GM19043 (cell line): ENCODE measurements at regions not wholly inside any gene's neighbourhood (a gene's known extent, or its start where the extent isn't known, plus 50 kb on each side); places are given as distances from the start of the nearest gene placed in this dataset.

Experiments used
- ATAC-seq: cut with Tn5 transposase; IDR thresholded peaks from one replicate; pipeline ENCODE4 v1.9.1; 2021; ENCODE audit warnings: low read depth; ENCODE audit not compliant: unreplicated experiment

DNA sequence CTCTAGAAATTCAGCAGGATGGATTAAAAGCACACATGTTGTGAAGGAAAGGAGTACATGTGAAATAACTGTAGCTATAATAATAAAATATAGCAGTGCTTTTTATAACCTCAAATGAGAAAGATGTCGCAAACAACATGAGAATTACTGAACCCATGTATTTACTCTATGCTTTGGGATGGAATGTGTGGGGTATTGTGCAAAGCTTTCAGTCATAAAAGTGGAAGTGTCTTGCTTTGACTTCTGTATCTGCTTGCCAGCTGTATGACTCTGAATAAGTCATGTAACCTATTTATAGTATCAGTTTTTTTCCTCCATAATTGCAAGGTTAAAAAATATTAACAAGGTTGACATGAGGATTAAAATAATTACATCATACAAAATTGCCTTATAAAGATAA is 519.3 kb upstream of the CADM2 start:
- no peak for ATAC-seq

DNA sequence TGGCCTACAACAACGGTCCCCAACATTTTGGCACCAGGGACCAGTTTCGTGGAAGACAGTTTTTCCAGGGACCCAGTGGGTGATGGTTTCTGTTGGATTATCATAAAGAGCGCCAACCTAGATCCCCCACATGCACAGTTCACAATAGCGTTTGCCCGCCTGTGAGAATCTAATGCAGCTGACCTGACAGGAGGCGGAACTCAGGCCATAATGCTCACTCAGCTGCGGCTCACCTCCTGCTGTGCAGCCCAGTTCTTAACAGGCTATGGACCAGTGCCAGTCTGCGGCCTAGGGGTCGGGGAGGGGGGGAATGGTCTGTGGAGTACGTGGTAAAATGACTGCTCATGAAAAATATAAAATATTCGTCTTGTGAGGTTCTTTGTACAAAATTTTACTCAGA is 518.5 kb upstream of the CADM2 start:
- no peak for ATAC-seq

DNA sequence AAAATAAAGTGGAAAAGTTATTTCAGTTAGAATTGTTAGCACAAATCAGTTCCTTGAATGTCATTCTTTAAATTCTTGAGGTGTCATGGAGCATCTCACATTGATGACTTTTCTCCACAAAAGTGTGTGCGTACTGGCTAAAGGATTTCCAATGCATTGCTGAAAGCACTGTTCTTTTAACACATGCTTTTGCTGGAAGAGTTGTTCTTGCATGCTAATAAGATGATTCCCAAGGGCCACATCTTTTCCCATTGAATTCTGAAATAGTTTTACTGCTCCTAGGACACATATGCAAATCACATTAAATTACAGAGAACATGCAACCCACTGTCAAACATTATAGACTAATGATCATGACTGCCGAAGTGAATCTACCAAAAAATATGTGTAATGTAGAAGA is 516.3 kb upstream of the CADM2 start:
- ATAC-seq, result no peak

DNA sequence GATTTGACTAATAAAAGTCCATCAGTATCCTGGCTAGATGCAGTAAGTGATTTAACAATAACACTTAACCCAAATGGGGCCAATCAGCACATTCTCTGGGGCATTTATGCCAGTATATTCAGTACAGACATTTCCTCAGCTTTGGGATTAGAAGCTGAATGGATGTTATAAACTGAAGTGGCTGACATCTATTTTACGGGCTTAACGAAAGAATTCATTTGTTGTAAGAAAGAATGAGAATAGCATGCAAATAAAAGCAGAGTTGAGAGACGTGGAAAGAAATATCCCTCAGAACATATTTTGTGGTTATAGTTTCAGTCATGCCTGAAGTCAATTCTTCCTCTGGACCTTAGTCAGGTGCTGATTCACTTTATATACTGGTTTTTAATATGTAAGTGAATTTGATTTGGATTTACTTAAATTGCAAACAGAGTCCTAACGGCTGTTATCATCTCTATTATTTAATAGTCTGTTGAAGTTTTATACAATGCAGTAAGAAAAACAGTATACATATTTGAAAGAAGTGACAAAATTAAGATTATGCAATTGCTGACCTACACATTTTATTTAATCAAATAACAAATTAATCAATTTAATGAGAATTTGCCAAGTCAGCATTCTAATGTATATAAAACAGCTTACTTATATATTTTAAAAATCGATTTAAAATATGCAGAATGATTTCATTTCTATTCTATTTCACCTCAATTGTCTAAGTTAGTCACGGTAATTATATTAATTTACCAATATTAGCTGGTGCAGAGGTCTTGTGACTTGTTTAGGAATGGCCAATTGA is 513.9 kb upstream of the CADM2 start:
- no peak for ATAC-seq

GRCh38 chr3:84487296-84487695 is 471.5 kb upstream of the CADM2 start:
- ATAC-seq, result no peak

- no peak for ATAC-seq
These were observed 454.0 kb upstream of the CADM2 start for GRCh38 chr3:84504761-84505160.

DNA sequence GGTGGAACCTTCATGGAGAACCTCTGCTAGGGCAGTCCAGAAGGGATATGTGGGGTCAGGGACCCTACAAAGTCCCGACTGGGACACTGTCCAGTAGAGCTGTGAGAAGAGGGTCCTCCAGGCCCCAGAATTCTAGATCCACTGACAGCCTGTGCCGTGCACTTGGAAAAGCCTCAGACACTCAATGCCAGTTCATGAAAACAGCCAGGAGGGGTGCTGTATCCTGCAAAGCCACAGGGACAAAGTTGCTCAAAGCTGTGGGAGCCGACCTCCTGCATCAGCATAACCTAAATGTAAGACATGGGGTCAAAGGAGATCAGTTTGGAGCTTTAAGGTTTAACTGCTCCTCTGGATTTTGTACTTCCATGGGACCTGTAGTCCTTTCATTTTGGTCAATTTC is 448.8 kb upstream of the CADM2 start:
- no peak for ATAC-seq

- ATAC-seq, result no peak
These were observed 435.9 kb upstream of the CADM2 start for GRCh38 chr3:84522893-84523292.

DNA sequence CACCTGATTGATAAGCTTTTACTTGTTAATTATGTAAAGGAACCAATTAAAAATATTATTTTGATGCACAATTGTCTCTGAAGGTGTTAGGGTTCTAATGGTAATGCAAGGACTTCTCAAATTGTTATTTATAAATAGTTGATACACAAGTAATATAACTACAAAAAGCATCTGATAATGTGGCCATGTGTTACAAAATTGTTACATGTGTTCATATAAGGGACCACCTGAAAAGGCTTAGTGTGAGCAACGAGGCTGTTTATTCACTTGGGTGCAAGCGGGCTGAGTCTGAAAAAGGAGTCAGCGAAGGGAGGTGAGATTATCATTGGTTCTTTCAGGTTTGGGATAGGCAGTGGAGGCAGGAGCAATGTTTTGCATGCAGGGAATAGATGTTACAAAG is 421.9 kb upstream of the CADM2 start:
- ATAC-seq, result no peak

DNA sequence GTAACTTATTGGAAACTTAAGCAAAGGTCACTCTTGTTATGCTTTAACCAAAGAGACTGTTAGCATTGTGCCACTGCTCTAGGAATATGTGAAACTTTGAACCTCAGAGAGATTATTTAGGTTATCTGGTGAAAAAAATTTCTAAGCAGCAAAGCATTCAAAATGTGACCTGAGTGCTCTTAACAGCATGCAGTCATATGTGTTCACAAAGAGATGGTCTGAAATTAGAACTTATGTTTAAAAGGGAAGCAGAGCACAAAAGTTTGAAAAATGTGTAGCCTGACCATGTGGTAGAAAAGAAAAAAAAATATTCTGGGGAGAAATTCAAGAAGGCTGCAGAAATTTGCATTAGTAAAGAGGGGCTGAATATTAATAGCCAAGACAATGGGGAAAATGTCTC is 420.2 kb upstream of the CADM2 start:
- ATAC-seq, result no peak

DNA sequence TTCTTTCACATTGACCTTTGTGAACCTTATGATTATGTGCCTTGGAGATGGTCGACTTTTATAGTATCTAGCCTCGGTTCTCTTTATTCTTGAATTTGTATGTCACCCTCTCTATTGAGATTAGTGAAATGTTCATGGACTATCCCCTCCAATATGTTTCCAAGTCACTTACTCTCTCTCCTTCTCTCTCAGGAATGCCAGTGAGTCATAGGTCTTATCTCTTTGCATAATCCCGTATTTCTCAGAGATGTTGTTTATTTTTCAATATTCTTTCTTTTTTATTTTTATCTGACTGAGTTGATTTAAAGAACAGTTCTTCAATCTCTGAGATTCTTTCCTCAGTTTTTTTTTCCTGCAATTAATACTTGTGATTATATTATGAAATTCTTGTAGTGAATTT is 411.6 kb upstream of the CADM2 start:
- ATAC-seq, result no peak

- peak; percentile 90 for ATAC-seq
These were observed 410.5 kb upstream of the CADM2 start for GRCh38 chr3:84547971-84548970.

GRCh38 chr3:84555629-84556028 is 403.2 kb upstream of the CADM2 start:
- ATAC-seq, result no peak

DNA sequence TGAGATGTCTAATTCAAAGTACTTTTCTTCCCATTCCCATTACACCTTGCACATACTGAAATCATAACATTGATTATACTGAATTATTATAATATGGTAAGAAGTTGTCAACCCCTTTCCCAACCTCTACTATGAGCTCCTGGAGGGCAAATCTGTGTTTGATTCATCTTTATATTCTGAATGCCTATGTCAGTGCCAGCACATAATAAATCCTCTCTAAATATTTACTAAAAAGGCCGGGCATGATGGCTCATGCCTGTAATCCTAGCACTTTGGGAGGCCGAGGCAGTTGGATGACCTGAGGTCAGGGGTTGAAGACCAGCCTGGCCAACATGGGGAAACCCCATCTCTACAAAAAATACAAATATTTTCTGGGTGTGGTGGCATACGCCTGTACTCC is 392.5 kb upstream of the CADM2 start:
- no peak for ATAC-seq

GRCh38 chr3:84567796-84568195 is 391.0 kb upstream of the CADM2 start:
- ATAC-seq, result no peak

DNA sequence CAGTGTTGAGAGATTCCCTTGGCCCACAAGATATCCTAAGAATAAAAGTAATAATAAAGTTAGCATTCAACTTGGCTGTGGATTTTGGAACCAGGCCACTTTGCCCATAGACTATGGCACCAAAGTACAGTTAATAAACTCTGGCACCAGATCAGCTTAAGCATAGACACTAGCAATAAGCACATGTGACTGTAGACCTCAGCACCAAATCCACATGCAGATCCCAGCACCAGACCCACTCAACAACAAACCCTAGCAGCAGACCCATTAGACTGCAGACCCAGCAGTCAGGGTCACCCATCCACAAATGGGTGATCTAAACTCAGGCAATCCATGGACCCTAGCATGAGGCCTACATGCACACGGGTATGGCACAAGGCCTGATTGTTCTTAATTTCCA is 384.8 kb upstream of the CADM2 start:
- ATAC-seq, result no peak

GRCh38 chr3:84586427-84586826 is 372.4 kb upstream of the CADM2 start:
- no peak for ATAC-seq

DNA sequence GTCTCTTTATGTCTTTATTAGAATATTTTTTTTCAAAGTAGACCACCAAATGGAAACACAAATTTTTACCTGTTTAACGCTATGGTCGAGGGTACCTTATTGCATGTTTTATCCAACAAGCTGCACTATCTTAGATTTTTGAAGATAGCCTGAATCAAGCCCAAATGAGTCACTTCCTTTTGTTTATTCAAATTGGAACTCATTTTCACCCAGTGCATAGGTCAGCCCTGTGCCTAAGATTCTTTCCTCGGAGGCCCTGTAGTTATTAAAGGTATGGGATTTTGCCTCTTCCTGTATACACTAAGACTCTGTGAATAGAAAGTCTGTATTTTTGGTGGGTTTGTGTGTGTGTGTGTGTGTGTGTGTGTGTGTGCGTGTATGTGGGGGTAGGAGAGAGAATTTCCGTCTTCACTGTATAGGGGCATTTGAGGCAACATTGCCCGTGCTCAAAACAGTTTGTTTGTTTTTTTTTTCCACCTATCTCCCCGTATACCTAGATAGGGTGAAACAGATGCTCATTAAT is 358.0 kb upstream of the CADM2 start:
- ATAC-seq, result no peak

GRCh38 chr3:84601303-84601702 is 357.5 kb upstream of the CADM2 start:
- no peak for ATAC-seq

DNA sequence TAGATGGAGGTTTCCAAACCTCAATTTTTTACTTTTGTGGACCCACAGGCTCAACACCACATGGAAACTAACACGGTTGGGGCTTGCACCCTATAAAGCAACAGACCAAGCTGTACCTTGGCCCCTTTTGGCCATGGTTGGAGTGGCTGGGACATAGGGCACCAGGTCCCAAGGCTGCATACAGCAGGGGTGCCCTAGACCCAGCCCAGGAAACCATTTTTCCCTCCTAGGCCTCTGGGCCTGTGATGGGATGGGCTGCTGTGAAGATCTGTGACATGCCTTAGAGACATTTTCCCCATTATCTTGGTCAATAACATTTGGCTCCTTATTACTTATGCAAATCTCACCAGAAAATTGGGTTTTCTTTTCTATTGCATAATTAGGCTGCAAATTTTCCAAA is 337.0 kb upstream of the CADM2 start:
- no peak for ATAC-seq

- no peak for ATAC-seq
These were observed 324.1 kb upstream of the CADM2 start for GRCh38 chr3:84634668-84635067.
